GM12874 (cell line): ENCODE measurements at regions not wholly inside any gene's neighbourhood (a gene's known extent, or its start where the extent isn't known, plus 50 kb on each side); places are given as distances from the start of the nearest gene placed in this dataset.

Source experiments
- CTCF ChIP-seq: IDR thresholded peaks from 2 replicates; pipeline ENCODE4 v1.5.1; 2011; ENCODE audit warnings: low read depth, mild to moderate bottlenecking, control low read depth, low read length, moderate library complexity; ENCODE audit not compliant: insufficient read depth

- TF ChIP-seq CTCF = no peak
These were observed 54.1 kb upstream of the AKAP13 start for GRCh38 chr15:85326291-85326690.

GRCh38 chr15:85327820-85328219 is 52.6 kb upstream of the AKAP13 start:
- TF ChIP-seq CTCF = no peak

- no peak for TF ChIP-seq CTCF
These were observed 50.6 kb upstream of the AKAP13 start for GRCh38 chr15:85329561-85330422.
